Heart left ventricle (tissue), 13 donors: ENCODE measurements at regions not wholly inside any gene's neighbourhood (a gene's known extent, or its start where the extent isn't known, plus 50 kb on each side); places are given as distances from the start of the nearest gene placed in this dataset.

ENCODE experiments used
- CTCF ChIP-seq, 12 donors: fragments of 200-600 bp; sonication (generic) in 4 of 12; IDR thresholded peaks; one replicate each; pipeline versions ENCODE4 v1.5.0 to v1.8.0; 2018 to 2022; ENCODE audit warnings: antibody characterized with exemption in 12 of 12, mild to moderate bottlenecking in 5 of 12
- POLR2A ChIP-seq, 2 donors: fragments of 450-650 bp; IDR thresholded peaks; one replicate each; pipeline ENCODE4 v1.6.1; 2017; ENCODE audit warnings: antibody characterized with exemption in 2 of 2, mild to moderate bottlenecking in 2 of 2, moderate library complexity in 2 of 2
- donor health status: ischemic (EF 13 %, LVEDD 7.1; RV severe dilation, severe dysfunction).
- donor health status: DM: no; HTN: yes; CAD: no.
- donor health status: DM: no; HTN: no; CAD: no.
- donor health status: ischemic (EF 25% LVEDD 6.9; RV normal size, moderate dysfunction).
- donor health status: ischemic (EF 25% LVEDD 5.7; RV mildly dilated, moderate dysfunction).
- donor health status: ischemic (EF 35%, LVEDD 5.7; RV mildly dilated, moderate dysfunction).
- donor health status: nonischemic (EF 11% LVEDD 7.7; RV severe dilation, severe dysfunction).
- donor health status: DM: yes; HTN: yes; CAD: no.
- donor health status: PGD.
- donor health status: ischemic (EF 29% LVEDD 5.4; RV normal size, mild dysfunction).
- donor health status: nonischemic (EF 23%, LVEDD 6.1; RV moderate dilation, normal function).

GRCh38 chr12:83434600-83434999 is 747.9 kb downstream of the TMTC2 start:
- TF ChIP-seq CTCF (IDR thresholded peaks at IDR 0.05), result peak in 1 of 12 donors; percentile 7
- TF ChIP-seq POLR2A (IDR thresholded peaks at IDR 0.05), result no peak
